H7 (cell line): ENCODE measurements at regions not wholly inside any gene's neighbourhood (a gene's known extent, or its start where the extent isn't known, plus 50 kb on each side); places are given as distances from the start of the nearest gene placed in this dataset.
A peak's percentile ranks its signal among the peaks of the same experiment; 100 is the strongest.
"Not testable (repeated sequence)": the region's sequence is repeated elsewhere in the genome, so short reads cannot be mapped to it uniquely, and the experiment has no call there.

Source experiments
- DNase-seq: peaks from one replicate; pipeline ENCODE4 v3.0.0; 2012
- H3K27me3 ChIP-seq: 2 replicates; pipeline ENCODE4 v1.6.0; 2011; ENCODE audit warnings: mild to moderate bottlenecking, low read length; ENCODE audit not compliant: control insufficient read depth, insufficient read depth
- H3K36me3 ChIP-seq: replicated peaks from 2 replicates; pipeline ENCODE4 v1.5.1; 2011; ENCODE audit warnings: low read length; ENCODE audit not compliant: control insufficient read depth, insufficient read depth
- H3K4me3 ChIP-seq: 2 replicates; pipeline ENCODE4 v1.5.1; 2011; ENCODE audit warnings: low read depth, mild to moderate bottlenecking, control low read depth, low read length, moderate library complexity; ENCODE audit not compliant: insufficient read depth

DNA sequence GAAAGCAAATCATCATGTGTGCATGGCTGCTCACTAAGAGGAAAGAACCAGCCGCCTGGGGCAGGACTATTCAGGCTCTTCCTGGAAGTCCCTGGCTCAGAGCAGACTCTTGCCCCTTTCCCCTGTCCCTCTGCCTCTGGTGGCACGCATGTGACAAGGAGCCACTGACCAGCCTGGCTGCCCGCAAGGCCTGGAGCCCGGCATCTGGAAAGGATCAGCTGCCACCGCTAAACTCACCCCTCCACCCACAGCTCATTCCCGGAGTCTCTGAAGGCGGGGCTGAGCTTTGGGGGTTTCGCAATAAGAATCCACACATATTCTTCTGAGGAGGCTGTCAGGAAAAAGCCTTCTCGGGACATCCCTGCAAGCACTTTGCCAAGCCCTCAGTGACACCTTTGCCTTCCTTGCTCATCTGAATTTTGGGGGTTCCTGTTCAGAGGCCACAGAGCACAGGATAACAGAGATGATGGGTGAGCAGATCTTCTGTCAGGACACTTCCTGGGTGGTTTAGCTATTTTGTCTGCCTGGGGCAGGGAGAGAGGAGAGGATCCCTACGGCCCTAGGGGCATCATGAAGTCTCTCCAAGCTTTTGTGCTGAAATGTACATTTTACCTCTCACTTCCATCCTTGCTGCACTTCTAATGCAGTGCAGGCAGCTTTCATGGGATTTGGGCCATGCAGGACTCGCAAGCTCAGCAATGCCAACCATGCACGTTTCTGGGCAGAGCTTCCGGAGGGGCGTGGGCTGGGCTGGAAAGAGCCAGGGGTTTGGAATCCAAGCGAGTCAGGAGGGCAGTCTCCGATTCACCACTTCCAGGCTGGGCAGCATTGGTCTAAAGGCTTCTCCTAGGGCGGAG lies 124.8 kb upstream of the MAP1LC3B2 start:
- H3K36me3 ChIP-seq: no peaks in the 10 kb centered on the region
- 0 out of 2 replicates have a peak overlapping the region, but pooled peaks have one; percentile 1 for H3K4me3 ChIP-seq
- H3K27me3 ChIP-seq: no peaks in the 10 kb centered on the region
- DNase-seq: peak; percentile 71

DNA sequence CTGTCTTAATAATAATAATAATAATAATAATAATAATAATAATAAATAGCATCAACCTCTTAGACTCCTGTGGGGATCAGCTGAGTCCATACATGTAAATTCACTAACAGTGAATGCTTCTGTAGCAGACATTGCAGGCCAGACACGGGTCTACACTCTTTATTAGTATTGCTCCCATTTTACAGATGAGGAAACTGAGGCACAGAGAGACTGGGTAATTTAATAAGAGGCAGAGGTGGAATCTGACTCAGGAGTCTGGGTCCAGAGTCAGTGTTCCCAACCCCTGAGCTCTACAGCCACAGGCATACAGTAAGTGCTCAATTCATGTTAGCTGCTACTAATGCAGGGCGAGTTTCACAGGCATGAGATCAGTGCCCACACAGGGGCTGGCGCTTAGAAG lies 123.2 kb upstream of the MAP1LC3B2 start:
- Histone ChIP-seq H3K36me3 (no peaks in the 10 kb centered on the region), H3K4me3 (no peak overlapping the region), H3K27me3 (no peaks in the 10 kb centered on the region)
- no peak for DNase-seq

DNA sequence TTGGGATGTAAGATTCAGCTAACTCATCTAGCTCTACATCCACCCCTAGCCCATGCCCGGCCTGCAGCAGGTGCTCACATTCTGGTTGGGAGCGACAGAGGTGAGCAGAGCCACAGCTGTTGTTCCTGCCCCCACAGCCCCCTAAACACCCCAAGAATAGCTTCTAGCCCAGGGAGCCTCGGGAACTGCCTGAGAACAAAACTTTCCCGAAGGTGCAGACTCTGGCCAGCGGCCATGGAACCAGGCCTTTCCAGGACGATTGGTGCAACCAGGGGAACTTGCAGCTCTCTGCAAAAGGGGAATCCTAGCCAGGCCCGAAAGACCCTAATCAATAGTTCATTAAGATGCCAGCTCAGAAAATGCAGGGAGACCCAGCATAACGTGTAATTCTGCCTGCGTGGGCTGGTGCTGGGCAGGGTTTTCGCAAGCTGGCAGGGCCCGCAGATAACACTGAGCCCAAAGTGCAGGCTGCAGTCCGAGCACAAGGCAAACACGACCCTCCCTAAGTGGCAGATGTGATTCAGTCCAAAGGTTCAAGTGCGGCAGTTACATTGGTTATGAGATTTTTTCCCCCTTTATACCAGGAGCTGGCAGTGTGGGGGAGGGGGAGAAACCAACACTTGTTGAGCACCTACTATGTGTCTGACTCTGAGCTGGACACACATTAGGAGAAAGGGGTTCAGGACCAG lies 122.5 kb upstream of the MAP1LC3B2 start:
- Histone ChIP-seq H3K4me3 (no peak overlapping the region), H3K27me3 (no peaks in the 10 kb centered on the region), H3K36me3 (no peaks in the 10 kb centered on the region)
- no peak for DNase-seq

GRCh38 chr12:116441292-116441691 lies 117.9 kb upstream of the MAP1LC3B2 start:
- Histone ChIP-seq H3K4me3 (no peak overlapping the region), H3K27me3 (no peaks in the 10 kb centered on the region), H3K36me3 (no peaks in the 10 kb centered on the region)
- DNase-seq: no peak

- Histone ChIP-seq H3K36me3 (no peaks in the 10 kb centered on the region), H3K27me3 (no peaks in the 10 kb centered on the region), H3K4me3 (no peak overlapping the region)
- no peak for DNase-seq
Observed at GRCh38 chr12:116442304-116442703, 116.9 kb upstream of the MAP1LC3B2 start.

DNA sequence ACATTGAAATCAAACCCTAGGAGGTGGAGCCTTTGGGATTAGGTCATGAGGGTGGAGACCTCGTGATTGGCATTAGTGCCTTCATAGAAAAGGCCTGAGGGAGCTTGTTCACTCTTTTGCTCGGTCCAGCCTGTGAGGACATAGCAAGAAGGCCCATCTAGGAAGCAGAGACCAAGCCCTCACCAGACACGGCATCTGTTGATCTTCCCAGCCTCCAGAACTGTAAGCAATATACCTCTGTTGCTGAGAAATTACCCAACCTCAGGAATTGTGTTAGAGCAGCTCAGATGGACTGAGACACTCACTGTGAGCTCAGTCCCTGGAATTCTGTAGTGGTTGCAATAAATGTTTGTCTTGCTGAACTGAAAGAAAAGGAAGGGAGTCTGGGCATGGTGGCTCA lies 116.2 kb upstream of the MAP1LC3B2 start:
- DNase-seq: no peak

GRCh38 chr12:116443821-116444589 lies 115.2 kb upstream of the MAP1LC3B2 start:
- no peak for DNase-seq
- Histone ChIP-seq H3K36me3 (no peaks in the 10 kb centered on the region), H3K4me3 (no peak overlapping the region), H3K27me3 (no peaks in the 10 kb centered on the region)

More for the DNA sequence above, 116.2 kb upstream of the MAP1LC3B2 start:
- Histone ChIP-seq H3K4me3 (no peak overlapping the region), H3K27me3 (no peaks in the 10 kb centered on the region), H3K36me3 (no peaks in the 10 kb centered on the region)

GRCh38 chr12:116444590-116444943 lies 114.6 kb upstream of the MAP1LC3B2 start:
- Histone ChIP-seq H3K27me3 (no peaks in the 10 kb centered on the region), H3K36me3 (no peaks in the 10 kb centered on the region), H3K4me3 (no peak overlapping the region)
- no peak for DNase-seq

GRCh38 chr12:116448165-116448739 lies 110.9 kb upstream of the MAP1LC3B2 start:
- H3K27me3 ChIP-seq: no peaks in the 10 kb centered on the region
- no peak for DNase-seq
- H3K4me3 ChIP-seq: no peak overlapping the region
- H3K36me3 ChIP-seq: no peaks in the 10 kb centered on the region

DNA sequence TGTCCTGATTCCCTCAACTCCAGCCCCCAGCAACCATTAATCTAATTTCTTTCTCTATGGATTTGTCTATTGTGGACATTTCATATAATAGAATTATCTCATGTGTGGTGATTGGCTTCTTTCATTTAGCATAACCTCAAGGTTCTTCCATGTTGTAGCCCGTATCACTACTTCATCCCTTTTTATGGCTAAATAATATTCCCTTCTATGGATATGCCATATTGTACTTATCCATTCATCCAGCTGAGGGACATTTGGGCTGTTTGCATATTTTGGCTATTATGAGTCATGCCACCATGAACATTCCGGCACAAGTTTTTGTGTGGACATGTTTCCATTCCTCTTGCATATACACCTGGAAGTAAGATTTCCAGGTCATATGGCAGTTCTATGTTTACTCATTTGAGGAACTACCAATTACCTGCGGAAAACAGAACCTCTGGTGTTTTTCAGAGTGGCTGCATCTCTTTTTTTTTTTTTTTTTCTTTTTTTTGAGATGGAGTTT lies 108.7 kb upstream of the MAP1LC3B2 start:
- DNase-seq: no peak

GRCh38 chr12:116452975-116453374 lies 106.2 kb upstream of the MAP1LC3B2 start:
- H3K36me3 ChIP-seq, H3K27me3 ChIP-seq, H3K4me3 ChIP-seq, DNase-seq: not testable (repeated sequence)

More for the DNA sequence above, 108.7 kb upstream of the MAP1LC3B2 start:
- H3K27me3 ChIP-seq: no peaks in the 10 kb centered on the region
- no peak overlapping the region for H3K4me3 ChIP-seq
- no peaks in the 10 kb centered on the region for H3K36me3 ChIP-seq

- H3K27me3 ChIP-seq: no peaks in the 10 kb centered on the region
- no peaks in the 10 kb centered on the region for H3K36me3 ChIP-seq
- no peak for DNase-seq
- no peak overlapping the region for H3K4me3 ChIP-seq
Observed at GRCh38 chr12:116453631-116454030, 105.5 kb upstream of the MAP1LC3B2 start.

GRCh38 chr12:116454076-116454475 lies 105.1 kb upstream of the MAP1LC3B2 start:
- no peak for DNase-seq
- H3K36me3 ChIP-seq: no peaks in the 10 kb centered on the region
- no peaks in the 10 kb centered on the region for H3K27me3 ChIP-seq
- H3K4me3 ChIP-seq: no peak overlapping the region

GRCh38 chr12:116454950-116455447 lies 104.2 kb upstream of the MAP1LC3B2 start:
- DNase-seq: no peak
- Histone ChIP-seq H3K27me3 (no peaks in the 10 kb centered on the region), H3K4me3 (no peak overlapping the region), H3K36me3 (no peaks in the 10 kb centered on the region)
